ENCODE measurements at regions not wholly inside any gene's neighbourhood (a gene's known extent, or its start where the extent isn't known, plus 50 kb on each side); places are given as distances from the start of the nearest gene placed in this dataset.
"Not testable (repeated sequence)": the region's sequence is repeated elsewhere in the genome, so short reads cannot be mapped to it uniquely, and the experiment has no call there.

GRCh38 chr1:182225755-182226154 is 164.2 kb upstream of the ZNF648 start:
- DNase-seq, result not testable (repeated sequence)

- not testable (repeated sequence) for DNase-seq
These were observed 160.5 kb upstream of the ZNF648 start for GRCh38 chr1:182221990-182222389.

GRCh38 chr1:182221367-182221766 is 159.9 kb upstream of the ZNF648 start:
- not testable (repeated sequence) for DNase-seq

- DNase-seq, result no peak
These were observed 156.5 kb upstream of the ZNF648 start for GRCh38 chr1:182217967-182218366.

- DNase-seq, result no peak
These were observed 155.6 kb upstream of the ZNF648 start for GRCh38 chr1:182217071-182217470.

GRCh38 chr1:182215764-182216163 is 154.3 kb upstream of the ZNF648 start:
- no peak for DNase-seq

- no peak for DNase-seq
These were observed 151.7 kb upstream of the ZNF648 start for GRCh38 chr1:182213163-182213562.

GRCh38 chr1:182211386-182211785 is 149.9 kb upstream of the ZNF648 start:
- no peak for DNase-seq

GRCh38 chr1:182210417-182210816 is 148.9 kb upstream of the ZNF648 start:
- DNase-seq, result no peak

GRCh38 chr1:182207300-182207699 is 145.8 kb upstream of the ZNF648 start:
- DNase-seq, result no peak

GRCh38 chr1:182206626-182207239 is 145.2 kb upstream of the ZNF648 start:
- DNase-seq, result no peak

- no peak for DNase-seq
These were observed 144.0 kb upstream of the ZNF648 start for GRCh38 chr1:182205351-182206022.

- DNase-seq, result no peak
These were observed 141.8 kb upstream of the ZNF648 start for GRCh38 chr1:182203191-182203875.

GRCh38 chr1:182201490-182201889 is 140.0 kb upstream of the ZNF648 start:
- DNase-seq, result not testable (repeated sequence)

- no peak for DNase-seq
These were observed 138.7 kb upstream of the ZNF648 start for GRCh38 chr1:182200025-182200812.

GRCh38 chr1:182198006-182198605 is 136.6 kb upstream of the ZNF648 start:
- no peak for DNase-seq

GRCh38 chr1:182196897-182197870 is 135.7 kb upstream of the ZNF648 start:
- no peak for DNase-seq

- no peak for DNase-seq
These were observed 134.2 kb upstream of the ZNF648 start for GRCh38 chr1:182195733-182196132.

GRCh38 chr1:182193908-182194550 is 132.5 kb upstream of the ZNF648 start:
- DNase-seq, result no peak

GRCh38 chr1:182192966-182193365 is 131.5 kb upstream of the ZNF648 start:
- DNase-seq, result no peak

- DNase-seq, result no peak
These were observed 130.7 kb upstream of the ZNF648 start for GRCh38 chr1:182192215-182192614.
